ENCODE measurements at regions not wholly inside any gene's neighbourhood (a gene's known extent, or its start where the extent isn't known, plus 50 kb on each side); places are given as distances from the start of the nearest gene placed in this dataset.

DNA sequence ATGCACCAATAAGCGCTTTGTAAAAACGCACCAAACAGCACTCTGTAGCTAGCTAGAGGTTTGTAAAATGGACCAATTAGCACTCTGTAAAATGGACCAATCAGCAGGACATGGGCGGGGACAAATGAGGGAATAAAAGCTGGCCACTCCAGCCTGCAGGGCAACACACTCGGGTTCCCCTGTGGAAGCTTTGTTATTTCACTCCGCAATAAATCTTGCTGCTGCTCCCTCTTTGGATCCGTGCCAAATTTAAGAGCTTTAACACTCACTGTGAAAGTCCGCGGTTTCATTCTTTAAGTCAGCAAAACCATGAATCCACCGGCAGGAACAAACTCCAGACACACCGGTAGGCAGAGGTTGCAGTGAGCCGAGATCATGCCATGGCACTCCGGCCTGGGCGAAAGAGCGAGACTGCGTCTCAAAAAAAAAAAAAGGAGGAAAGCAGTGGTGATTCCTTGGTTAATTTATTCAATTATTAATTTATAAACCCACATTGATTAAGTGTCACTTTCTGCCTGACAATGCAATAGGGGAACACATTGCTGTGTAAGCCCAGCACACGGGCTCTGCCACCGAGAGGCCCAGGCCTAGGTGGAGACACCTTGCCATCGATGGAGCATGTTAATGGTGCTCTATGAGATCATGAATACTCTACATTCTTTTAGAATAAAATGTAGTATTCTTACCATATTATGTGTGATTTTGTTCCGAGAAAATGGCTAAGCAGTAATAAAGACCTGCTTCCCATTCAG, 687.6 kb upstream of the HS6ST1 start:
- BruUV-seq (replicated peaks): no TSS peak
- Histone ChIP-seq H3K36me3 (ENCODE audit: insufficient read depth, low read length, poor library complexity, severe bottlenecking) (no peaks in the 10 kb centered on the region), H3K4me3 (ENCODE audit: low read depth, low read length, poor library complexity, severe bottlenecking) (no peak overlapping the region), H3K9me3 (ENCODE audit: low read depth, low read length, poor library complexity, severe bottlenecking) (no peaks in the 10 kb centered on the region), H3K4me1 (ENCODE audit: insufficient read depth, low read length, poor library complexity, severe bottlenecking) (no peaks in the 10 kb centered on the region), H3K27ac (ENCODE audit: low read depth, low read length, poor library complexity, severe bottlenecking) (no peak overlapping the region), H3K27me3 (replicated peaks; ENCODE audit: insufficient read depth, low read depth, low read length, poor library complexity) (no peaks in the 10 kb centered on the region)
- TF ChIP-seq, protein P1, sequence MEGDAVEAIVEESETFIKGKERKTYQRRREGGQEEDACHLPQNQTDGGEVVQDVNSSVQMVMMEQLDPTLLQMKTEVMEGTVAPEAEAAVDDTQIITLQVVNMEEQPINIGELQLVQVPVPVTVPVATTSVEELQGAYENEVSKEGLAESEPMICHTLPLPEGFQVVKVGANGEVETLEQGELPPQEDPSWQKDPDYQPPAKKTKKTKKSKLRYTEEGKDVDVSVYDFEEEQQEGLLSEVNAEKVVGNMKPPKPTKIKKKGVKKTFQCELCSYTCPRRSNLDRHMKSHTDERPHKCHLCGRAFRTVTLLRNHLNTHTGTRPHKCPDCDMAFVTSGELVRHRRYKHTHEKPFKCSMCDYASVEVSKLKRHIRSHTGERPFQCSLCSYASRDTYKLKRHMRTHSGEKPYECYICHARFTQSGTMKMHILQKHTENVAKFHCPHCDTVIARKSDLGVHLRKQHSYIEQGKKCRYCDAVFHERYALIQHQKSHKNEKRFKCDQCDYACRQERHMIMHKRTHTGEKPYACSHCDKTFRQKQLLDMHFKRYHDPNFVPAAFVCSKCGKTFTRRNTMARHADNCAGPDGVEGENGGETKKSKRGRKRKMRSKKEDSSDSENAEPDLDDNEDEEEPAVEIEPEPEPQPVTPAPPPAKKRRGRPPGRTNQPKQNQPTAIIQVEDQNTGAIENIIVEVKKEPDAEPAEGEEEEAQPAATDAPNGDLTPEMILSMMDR (conservative IDR thresholded peaks at IDR 0.05; ENCODE audit: low read depth, low read length): no peak
- TF ChIP-seq EZH2 (IDR thresholded peaks at IDR 0.05; ENCODE audit: borderline replicate concordance, low read depth, low read length, poor library complexity, severe bottlenecking): no peak
- ChIA-PET CTCF (no interaction called here), POLR2A (ENCODE audit: low non-redundant PET) (interaction anchor here (0.6 kb wide), 1 partner anchor 326 kb away, joined by 3 read pairs; no protein-coding TSS in a partner anchor)
- intact Hi-C loops (cut with micrococcal nuclease; ENCODE audit: unreplicated experiment): no loop called here
- peak; percentile 6 for DNase-seq (ENCODE audit: low spot score)

DNA sequence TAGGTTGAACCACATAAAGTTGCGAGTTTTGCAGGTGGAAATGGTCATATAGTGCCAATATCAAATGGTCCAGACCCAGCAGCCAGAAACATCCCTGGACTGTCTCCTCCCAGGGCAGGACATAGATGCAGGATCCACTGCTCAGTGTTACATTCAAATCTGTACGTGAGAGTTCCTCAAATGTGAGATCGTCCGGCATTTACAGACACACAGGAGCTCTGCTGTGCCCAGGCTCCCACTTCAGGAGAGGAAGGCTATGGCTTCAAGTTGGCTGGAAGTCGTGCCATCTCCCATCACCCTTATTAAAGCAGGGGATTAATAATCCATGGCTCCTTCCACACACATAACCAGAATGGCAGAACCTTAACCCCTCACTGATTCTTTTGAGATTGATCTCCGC, 688.2 kb upstream of the HS6ST1 start:
- no peak overlapping the region for H3K4me3 ChIP-seq (ENCODE audit: low read depth, low read length, poor library complexity, severe bottlenecking)
- intact Hi-C loops (cut with micrococcal nuclease; ENCODE audit: unreplicated experiment): no loop called here
- TF ChIP-seq, protein P1 (conservative IDR thresholded peaks at IDR 0.05; ENCODE audit: low read depth, low read length): no peak
- TF ChIP-seq EZH2 (IDR thresholded peaks at IDR 0.05; ENCODE audit: borderline replicate concordance, low read depth, low read length, poor library complexity, severe bottlenecking): no peak
- H3K27me3 ChIP-seq (replicated peaks; ENCODE audit: insufficient read depth, low read depth, low read length, poor library complexity): no peaks in the 10 kb centered on the region
- no peaks in the 10 kb centered on the region for H3K36me3 ChIP-seq (ENCODE audit: insufficient read depth, low read length, poor library complexity, severe bottlenecking)
- ChIA-PET CTCF (no interaction called here), POLR2A (ENCODE audit: low non-redundant PET) (no interaction called here)
- no peak for DNase-seq (ENCODE audit: low spot score)
- no peaks in the 10 kb centered on the region for H3K9me3 ChIP-seq (ENCODE audit: low read depth, low read length, poor library complexity, severe bottlenecking)
- no peak overlapping the region for H3K27ac ChIP-seq (ENCODE audit: low read depth, low read length, poor library complexity, severe bottlenecking)
- H3K4me1 ChIP-seq (ENCODE audit: insufficient read depth, low read length, poor library complexity, severe bottlenecking): no peaks in the 10 kb centered on the region
- no TSS peak for BruUV-seq (replicated peaks)

DNA sequence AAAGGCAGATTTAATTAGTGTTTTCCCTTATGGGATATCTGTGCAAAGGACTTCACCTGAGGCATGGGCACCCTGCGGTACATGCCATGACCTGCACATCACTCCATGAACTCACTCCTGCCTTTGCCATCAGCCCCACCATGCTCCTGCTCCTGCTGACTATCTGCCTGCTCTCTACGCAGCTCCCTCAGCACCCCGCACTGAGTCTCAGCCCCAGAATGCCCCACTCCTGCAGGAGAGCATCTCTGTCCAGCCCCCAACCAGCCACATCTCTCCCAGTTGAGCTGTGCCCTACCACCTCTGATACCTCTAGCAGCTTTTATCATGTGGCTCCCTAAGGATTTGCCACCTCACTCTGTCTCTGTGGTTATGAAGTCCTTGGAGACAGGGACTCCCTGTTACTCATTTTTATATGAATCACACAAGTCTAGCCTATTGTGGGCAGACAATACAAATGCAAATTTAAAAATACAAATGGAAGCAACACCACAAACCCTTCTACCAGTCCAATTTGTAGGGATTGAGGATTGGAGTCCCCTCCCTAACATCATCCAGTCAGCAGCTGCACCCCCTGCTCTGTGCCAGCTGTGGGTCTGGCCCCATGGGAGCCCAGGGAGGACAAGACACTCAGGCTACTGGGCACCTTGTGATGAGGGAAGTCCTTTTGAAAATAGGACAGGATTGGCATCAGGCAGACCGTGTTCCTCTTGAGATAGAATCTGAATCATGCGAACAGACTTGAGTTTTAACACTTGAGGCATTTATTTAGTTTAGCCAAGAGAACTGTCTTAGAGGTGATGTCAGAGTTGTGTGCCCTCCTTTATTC, 689.6 kb upstream of the HS6ST1 start:
- POLR2A ChIA-PET (ENCODE audit: low non-redundant PET): no interaction called here
- CTCF ChIA-PET: no interaction called here
- Histone ChIP-seq H3K9me3 (ENCODE audit: low read depth, low read length, poor library complexity, severe bottlenecking) (no peaks in the 10 kb centered on the region), H3K27me3 (replicated peaks; ENCODE audit: insufficient read depth, low read depth, low read length, poor library complexity) (peaks cover 4% of the 10 kb centered on the region), H3K4me3 (ENCODE audit: low read depth, low read length, poor library complexity, severe bottlenecking) (no peak overlapping the region), H3K36me3 (ENCODE audit: insufficient read depth, low read length, poor library complexity, severe bottlenecking) (no peaks in the 10 kb centered on the region), H3K27ac (ENCODE audit: low read depth, low read length, poor library complexity, severe bottlenecking) (no peak overlapping the region), H3K4me1 (ENCODE audit: insufficient read depth, low read length, poor library complexity, severe bottlenecking) (no peaks in the 10 kb centered on the region)
- no TSS peak for BruUV-seq (replicated peaks)
- intact Hi-C loops (cut with micrococcal nuclease; ENCODE audit: unreplicated experiment): no loop called here
- DNase-seq (ENCODE audit: low spot score): no peak
- TF ChIP-seq EZH2 (IDR thresholded peaks at IDR 0.05; ENCODE audit: borderline replicate concordance, low read depth, low read length, poor library complexity, severe bottlenecking): no peak
- TF ChIP-seq, protein P1 (conservative IDR thresholded peaks at IDR 0.05; ENCODE audit: low read depth, low read length): no peak

All from A673 (cell line).